Small intestine (tissue), 7 donors: ENCODE measurements at regions not wholly inside any gene's neighbourhood (a gene's known extent, or its start where the extent isn't known, plus 50 kb on each side); places are given as distances from the start of the nearest gene placed in this dataset.

Experiments used
- DNase-seq, 2 donors: peaks; one replicate each; pipeline versions ENCODE4 v3.0.0 to v3.0.0-alpha.2; 2013
- FAIRE-seq: peaks from 2 replicates; lab custom pipeline; 2012; peaks lifted over from hg19 to GRCh38; lab: Jason Lieb, UNC
- H3K27ac ChIP-seq, 3 donors: one replicate each; pipeline ENCODE4 v1.5.1; 2013; ENCODE audit warnings: low read length in 2 of 3, mild to moderate bottlenecking in 2 of 3, control low read depth in 1 of 3, inconsistent platforms in 1 of 3, low read depth in 1 of 3, moderate library complexity in 1 of 3
- H3K27me3 ChIP-seq, 3 donors: one replicate each; pipeline ENCODE4 v1.6.1; 2013; ENCODE audit warnings: low read length in 3 of 3, inconsistent platforms in 1 of 3; ENCODE audit not compliant: control insufficient read depth in 3 of 3, insufficient read depth in 3 of 3
- H3K36me3 ChIP-seq, 3 donors: one replicate each; pipeline ENCODE4 v1.6.1; 2013; ENCODE audit warnings: low read length in 3 of 3, inconsistent platforms in 1 of 3, low read depth in 1 of 3, mild to moderate bottlenecking in 1 of 3, moderate library complexity in 1 of 3; ENCODE audit not compliant: control insufficient read depth in 3 of 3, insufficient read depth in 2 of 3
- H3K4me1 ChIP-seq, 3 donors: one replicate each; pipeline ENCODE4 v1.6.1; 2013; ENCODE audit warnings: low read length in 2 of 3, inconsistent platforms in 1 of 3, low read depth in 1 of 3, mild to moderate bottlenecking in 1 of 3, moderate library complexity in 1 of 3; ENCODE audit not compliant: control insufficient read depth in 3 of 3, insufficient read depth in 2 of 3
- H3K4me3 ChIP-seq, 3 donors: one replicate each; pipeline ENCODE4 v1.5.1; 2013; ENCODE audit warnings: low read length in 3 of 3, control low read depth in 1 of 3, inconsistent platforms in 1 of 3, low read depth in 1 of 3, mild to moderate bottlenecking in 1 of 3, moderate library complexity in 1 of 3
- H3K9me3 ChIP-seq, 2 donors: one replicate each; pipeline ENCODE4 v1.6.1; 2013; ENCODE audit warnings: low read depth in 1 of 2, low read length in 1 of 2; ENCODE audit not compliant: control insufficient read depth in 2 of 2, insufficient read depth in 1 of 2
- WGBS, 3 donors: extraction: QIAGEN DNeasy Blood & Tissue Kit; methylation state at CpG; one replicate each; pipeline ENCODE4 v1.1.7; 2013; 5-methylcytosine and 5-hydroxymethylcytosine counted together
- donor health status: healthy with polysubstance abuse.
- donor health status: control.
- donor health status: control.
- donor health status: Bipolar disorder and iron deficiency.
- donor health status: healthy.

DNA sequence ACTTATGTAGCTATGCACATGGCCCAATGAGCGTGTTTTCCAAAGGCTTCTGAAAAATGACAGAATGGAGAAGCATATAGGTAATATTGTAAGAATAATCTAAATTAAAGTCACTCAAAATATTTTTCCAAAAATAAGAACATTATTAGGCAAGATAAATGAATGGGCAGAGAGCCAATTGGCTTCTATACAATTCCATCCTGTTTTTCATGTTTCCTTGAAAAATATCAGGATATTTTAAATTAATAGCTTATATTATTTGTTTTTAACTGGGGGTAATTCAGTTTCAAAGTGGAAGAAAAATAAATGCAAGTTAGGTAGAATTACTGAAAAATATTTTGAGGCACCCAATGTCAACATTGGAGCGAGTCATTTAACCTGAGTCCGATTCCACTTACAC is 183.5 kb downstream of the PLK2 start:
- FAIRE-seq (no peak), DNase-seq (no peak)
- H3K4me3 ChIP-seq, result no peak overlapping the region
- H3K9me3 ChIP-seq, result peaks cover 0 to 12% of the 10 kb centered on the region in 2 donors
- no peaks in the 10 kb centered on the region for H3K4me1 ChIP-seq
- H3K27me3 ChIP-seq, result no peaks in the 10 kb centered on the region
- no peaks in the 10 kb centered on the region for H3K36me3 ChIP-seq
- H3K27ac ChIP-seq, result no peak overlapping the region
- 79 to 92% (median 85%) methylated on average over 3 of the region's 3 CpGs for WGBS, 3 donors

DNA sequence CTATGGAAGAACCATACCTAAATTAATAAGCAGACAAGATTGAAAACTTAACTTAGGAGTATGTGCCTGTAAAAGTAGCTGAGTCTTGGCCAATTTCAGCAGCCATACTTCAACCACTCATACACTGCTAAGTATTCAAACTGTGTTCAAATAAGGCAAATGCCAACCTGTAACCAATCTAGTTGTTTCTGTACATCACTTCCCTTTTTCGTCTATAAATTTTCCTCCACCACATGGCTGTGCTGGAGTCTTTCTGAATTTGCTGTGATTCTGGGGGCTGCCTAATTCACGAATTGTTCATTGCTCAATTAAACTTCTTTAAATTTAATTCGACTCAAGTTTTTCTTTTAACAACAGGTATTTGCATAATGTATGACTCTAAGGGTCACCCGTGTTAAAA is 184.4 kb downstream of the PLK2 start:
- Histone ChIP-seq H3K4me1 (no peaks in the 10 kb centered on the region), H3K27ac (no peak overlapping the region)

DNA sequence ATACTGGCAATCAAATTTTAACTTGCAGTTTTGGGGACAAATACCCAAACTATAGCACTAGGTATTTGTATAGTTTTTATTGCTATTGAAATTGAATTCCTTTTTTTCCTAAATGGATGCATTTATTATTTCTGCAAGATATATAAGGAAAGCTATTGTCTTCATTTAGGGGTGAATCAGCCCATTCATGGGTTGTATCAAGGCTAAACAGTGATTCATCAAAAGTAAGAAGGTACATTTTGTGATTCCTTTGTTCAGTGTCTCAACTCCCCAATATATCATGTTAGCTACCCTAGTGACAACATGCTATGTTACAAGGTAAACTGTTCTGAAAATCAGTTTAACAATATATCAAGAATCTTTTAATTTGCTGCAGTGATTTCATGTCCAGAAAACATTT is 185.7 kb downstream of the PLK2 start:
- Histone ChIP-seq H3K9me3 (peaks cover 0 to 12% of the 10 kb centered on the region in 2 donors), H3K4me3 (no peak overlapping the region), H3K27ac (no peak overlapping the region), H3K36me3 (no peaks in the 10 kb centered on the region), H3K27me3 (no peaks in the 10 kb centered on the region), H3K4me1 (no peaks in the 10 kb centered on the region)
- DNase-seq (no peak), FAIRE-seq (no peak)

More for the DNA sequence above, 184.4 kb downstream of the PLK2 start:
- 72 to 78% (median 78%) methylated on average over 4 of the region's 4 CpGs for WGBS, 3 donors
- no peak for DNase-seq
- H3K27me3 ChIP-seq, result no peaks in the 10 kb centered on the region
- H3K9me3 ChIP-seq, result peaks cover 0 to 12% of the 10 kb centered on the region in 2 donors
- no peaks in the 10 kb centered on the region for H3K36me3 ChIP-seq
- no peak overlapping the region for H3K4me3 ChIP-seq
- no peak for FAIRE-seq

DNA sequence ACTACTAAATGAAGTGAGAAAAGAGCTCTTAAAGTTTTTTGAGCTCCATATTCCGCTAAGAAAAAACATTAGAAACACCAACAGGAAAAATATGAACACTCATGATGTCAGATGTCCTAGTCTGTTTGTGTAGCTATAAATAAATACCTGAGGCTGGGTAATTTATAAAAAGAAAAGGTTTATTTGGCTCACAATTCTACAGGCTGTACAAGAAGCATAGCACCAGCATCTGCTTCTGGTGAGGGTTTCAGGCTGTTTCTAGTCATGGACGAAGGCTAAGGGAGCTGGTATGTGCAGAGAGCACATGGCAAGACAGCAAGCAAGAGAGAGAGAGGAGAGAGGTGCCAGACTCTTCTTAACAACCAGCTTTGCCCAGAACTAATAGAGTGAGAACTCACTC is 186.2 kb downstream of the PLK2 start:
- DNase-seq (no peak), FAIRE-seq (no peak)
- Histone ChIP-seq H3K36me3 (no peaks in the 10 kb centered on the region), H3K27me3 (no peaks in the 10 kb centered on the region), H3K4me3 (no peak overlapping the region), H3K4me1 (no peaks in the 10 kb centered on the region), H3K27ac (no peak overlapping the region), H3K9me3 (peaks cover 0 to 10% of the 10 kb centered on the region in 2 donors)
- WGBS, 3 donors, result 62 to 68% (median 62%) methylated on average over 2 of the region's 2 CpGs

DNA sequence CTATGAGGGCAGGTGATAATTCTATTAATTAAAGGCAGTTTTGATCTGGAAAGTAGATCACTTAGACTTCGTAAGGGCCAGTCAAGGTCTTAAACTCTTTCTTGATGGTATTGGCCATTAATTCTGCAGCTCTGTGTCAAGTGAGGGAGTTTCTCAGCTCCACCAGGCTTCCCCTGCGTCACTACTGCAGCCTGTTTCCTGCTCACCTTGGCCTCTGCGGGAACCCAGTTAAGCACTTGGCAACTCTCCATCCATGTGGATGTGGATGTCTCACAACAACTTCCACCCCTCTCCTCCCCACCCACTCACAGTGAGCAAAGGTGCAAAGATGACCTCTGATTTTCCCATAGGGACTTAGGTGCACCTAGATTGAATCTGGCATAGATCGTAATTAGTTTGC is 191.6 kb downstream of the PLK2 start:
- Histone ChIP-seq H3K27me3 (no peaks in the 10 kb centered on the region), H3K4me1 (no peaks in the 10 kb centered on the region), H3K4me3 (no peak overlapping the region), H3K27ac (no peak overlapping the region), H3K36me3 (no peaks in the 10 kb centered on the region), H3K9me3 (no peaks in the 10 kb centered on the region)
- 76 to 83% (median 80%) methylated on average over 4 of the region's 4 CpGs for WGBS, 3 donors
- DNase-seq (peak in 1 of 2 donors; percentile 8), FAIRE-seq (no peak)

DNA sequence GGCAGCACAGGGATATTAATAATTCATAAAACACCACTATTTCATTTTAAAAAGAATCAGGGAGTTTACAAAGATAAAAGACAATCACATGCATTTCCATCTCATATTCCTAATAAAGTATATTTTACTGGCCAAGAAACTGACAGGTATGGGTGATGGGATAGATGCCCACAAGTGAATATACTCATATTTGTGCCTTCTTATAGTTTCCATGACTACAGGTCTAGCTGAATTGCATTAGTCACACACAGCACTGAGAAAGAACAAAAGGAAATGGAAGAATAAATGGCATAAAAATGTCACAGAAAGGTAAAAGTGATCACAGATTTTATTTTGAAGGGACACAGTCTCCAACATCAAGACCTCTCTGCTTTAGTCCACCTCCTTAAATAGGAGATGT is 193.5 kb downstream of the PLK2 start:
- H3K27ac ChIP-seq, result no peak overlapping the region
- FAIRE-seq, result no peak
- H3K9me3 ChIP-seq, result no peaks in the 10 kb centered on the region
- no peak overlapping the region for H3K4me3 ChIP-seq
- no peaks in the 10 kb centered on the region for H3K4me1 ChIP-seq
- no peaks in the 10 kb centered on the region for H3K36me3 ChIP-seq
- no peaks in the 10 kb centered on the region for H3K27me3 ChIP-seq
- DNase-seq, result no peak

DNA sequence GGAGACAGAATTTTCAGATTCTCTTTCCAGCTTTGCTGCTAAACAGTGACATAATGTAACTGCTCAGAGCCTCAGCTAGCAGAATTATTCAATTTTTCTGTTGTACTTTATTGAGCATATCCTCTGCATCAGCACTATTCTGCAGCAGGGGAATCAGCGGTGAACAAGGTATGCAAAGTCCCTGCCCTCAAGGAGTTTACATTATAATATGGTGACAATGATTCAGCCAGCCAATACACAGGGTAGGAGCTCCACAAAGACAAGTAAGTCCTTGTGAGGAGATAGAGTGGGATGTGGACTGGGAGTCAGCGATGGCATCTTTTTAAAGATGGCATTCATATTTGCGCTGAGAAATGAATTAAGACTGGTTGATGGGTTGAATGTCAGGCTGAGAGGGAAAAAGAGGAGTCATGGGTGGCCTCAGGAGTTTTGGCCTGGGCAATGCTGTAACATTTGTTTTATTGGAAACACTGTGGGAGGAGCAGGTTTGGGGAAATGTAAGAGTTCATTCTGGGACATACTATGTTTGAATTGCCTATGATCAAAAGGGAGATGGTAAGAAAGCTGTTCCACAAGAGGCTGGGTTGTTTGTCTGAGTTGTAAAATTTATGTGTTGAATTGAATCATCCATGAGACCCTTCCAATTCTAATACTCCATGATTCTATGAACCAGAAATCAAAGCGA is 194.5 kb downstream of the PLK2 start:
- Histone ChIP-seq H3K36me3 (no peaks in the 10 kb centered on the region), H3K27me3 (no peaks in the 10 kb centered on the region), H3K4me3 (no peak overlapping the region), H3K4me1 (no peaks in the 10 kb centered on the region), H3K9me3 (no peaks in the 10 kb centered on the region), H3K27ac (no peak overlapping the region)
- 89 to 96% (median 93%) methylated on average over 4 of the region's 4 CpGs for WGBS, 3 donors
- no peak for DNase-seq
- no peak for FAIRE-seq

DNA sequence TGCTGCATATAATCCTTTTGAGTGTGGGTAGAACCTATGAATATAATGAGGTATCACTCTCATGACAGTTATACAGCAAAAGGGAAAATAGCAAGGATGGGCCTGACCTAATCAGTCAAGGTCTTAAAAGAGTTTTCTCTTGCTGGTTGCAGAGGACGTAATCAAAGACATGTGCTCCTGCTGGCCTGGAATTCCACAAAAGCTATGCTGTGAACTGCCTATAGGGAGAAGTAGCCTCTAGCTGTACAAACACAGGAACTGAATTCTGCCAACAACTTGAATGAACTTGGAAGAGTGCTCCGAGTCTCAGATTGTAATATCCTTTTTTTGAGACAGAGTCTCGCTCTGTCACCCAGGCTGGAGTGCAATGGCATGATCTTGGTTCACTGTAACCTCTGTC is 195.6 kb downstream of the PLK2 start:
- Histone ChIP-seq H3K4me3 (no peak overlapping the region), H3K9me3 (no peaks in the 10 kb centered on the region), H3K4me1 (no peaks in the 10 kb centered on the region), H3K27me3 (no peaks in the 10 kb centered on the region), H3K27ac (no peak overlapping the region), H3K36me3 (no peaks in the 10 kb centered on the region)
- whole genome bisulfite sequencing, 3 donors, result 70 to 83% (median 77%) methylated on average over 3 of the region's 3 CpGs
- DNase-seq, result no peak
- no peak for FAIRE-seq

DNA sequence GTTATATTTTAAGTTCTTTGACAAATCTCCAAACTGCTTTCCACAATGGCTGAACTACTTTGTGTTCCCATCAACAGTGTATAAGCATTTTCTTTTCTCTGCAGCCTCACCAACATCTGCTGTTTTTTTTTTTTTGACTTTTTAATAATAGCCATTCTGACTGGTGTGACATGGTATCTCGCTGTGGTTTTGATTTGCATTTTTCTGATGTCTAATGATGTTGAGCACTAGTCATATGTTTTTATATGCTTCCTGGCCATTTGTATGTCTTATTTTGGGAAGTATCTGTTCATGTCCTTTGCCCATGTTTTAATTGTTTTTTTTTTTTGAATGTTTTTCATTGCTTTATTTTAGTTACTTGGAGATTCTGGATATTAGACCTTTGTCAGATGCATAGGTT is 196.6 kb downstream of the PLK2 start:
- no peak overlapping the region for H3K27ac ChIP-seq
- 82 to 96% (median 89%) methylated on average over 1 of the region's 1 CpG for WGBS, 3 donors
- FAIRE-seq, result no peak
- no peaks in the 10 kb centered on the region for H3K36me3 ChIP-seq
- H3K9me3 ChIP-seq, result no peaks in the 10 kb centered on the region
- no peaks in the 10 kb centered on the region for H3K27me3 ChIP-seq
- no peaks in the 10 kb centered on the region for H3K4me1 ChIP-seq
- H3K4me3 ChIP-seq, result no peak overlapping the region
- no peak for DNase-seq
